Peyer's patch (tissue), 4 donors: ENCODE measurements at regions not wholly inside any gene's neighbourhood (a gene's known extent, or its start where the extent isn't known, plus 50 kb on each side); places are given as distances from the start of the nearest gene placed in this dataset.

Source experiments
- POLR2A ChIP-seq, 2 donors: fragments of 450-650 bp; IDR thresholded peaks; one replicate each; pipeline ENCODE4 v1.5.1; 2017; ENCODE audit warnings: antibody characterized with exemption in 2 of 2, mild to moderate bottlenecking in 2 of 2, moderate library complexity in 2 of 2
- TF ChIP-seq, protein P1 (sequence below), 6 experiments: fragments of 450-650 bp in 4 of 6; fragments of 200-600 bp in 2 of 6; sonication (generic) in 1 of 6; IDR thresholded peaks; one replicate each; pipeline ENCODE4 v1.5.1; 2017 to 2019; ENCODE audit warnings: antibody characterized with exemption in 6 of 6, mild to moderate bottlenecking in 3 of 6, moderate library complexity in 1 of 6

GRCh38 chr4:82136161-82136801, 237.5 kb downstream of the HNRNPD start:
- TF ChIP-seq, protein P1, sequence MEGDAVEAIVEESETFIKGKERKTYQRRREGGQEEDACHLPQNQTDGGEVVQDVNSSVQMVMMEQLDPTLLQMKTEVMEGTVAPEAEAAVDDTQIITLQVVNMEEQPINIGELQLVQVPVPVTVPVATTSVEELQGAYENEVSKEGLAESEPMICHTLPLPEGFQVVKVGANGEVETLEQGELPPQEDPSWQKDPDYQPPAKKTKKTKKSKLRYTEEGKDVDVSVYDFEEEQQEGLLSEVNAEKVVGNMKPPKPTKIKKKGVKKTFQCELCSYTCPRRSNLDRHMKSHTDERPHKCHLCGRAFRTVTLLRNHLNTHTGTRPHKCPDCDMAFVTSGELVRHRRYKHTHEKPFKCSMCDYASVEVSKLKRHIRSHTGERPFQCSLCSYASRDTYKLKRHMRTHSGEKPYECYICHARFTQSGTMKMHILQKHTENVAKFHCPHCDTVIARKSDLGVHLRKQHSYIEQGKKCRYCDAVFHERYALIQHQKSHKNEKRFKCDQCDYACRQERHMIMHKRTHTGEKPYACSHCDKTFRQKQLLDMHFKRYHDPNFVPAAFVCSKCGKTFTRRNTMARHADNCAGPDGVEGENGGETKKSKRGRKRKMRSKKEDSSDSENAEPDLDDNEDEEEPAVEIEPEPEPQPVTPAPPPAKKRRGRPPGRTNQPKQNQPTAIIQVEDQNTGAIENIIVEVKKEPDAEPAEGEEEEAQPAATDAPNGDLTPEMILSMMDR (IDR thresholded peaks at IDR 0.05): no peak
- no peak for TF ChIP-seq POLR2A (IDR thresholded peaks at IDR 0.05)
